Brain microvascular endothelial cell (primary cell): ENCODE measurements at regions not wholly inside any gene's neighbourhood (a gene's known extent, or its start where the extent isn't known, plus 50 kb on each side); places are given as distances from the start of the nearest gene placed in this dataset.

Experiments used
- DNase-seq: peaks from one replicate; pipeline ENCODE4 v3.0.0-alpha.2; 2020
- H3K27ac ChIP-seq: fragments of 250-450 bp; sonication (Bioruptor Pico); 2 replicates; pipeline ENCODE4 v1.5.1; 2020; ENCODE audit warnings: mild to moderate bottlenecking, moderate library complexity
- H3K27me3 ChIP-seq: fragments of 250-450 bp; sonication (Bioruptor Pico); replicated peaks from 2 replicates; pipeline ENCODE4 v1.5.1; 2020; ENCODE audit warnings: mild to moderate bottlenecking
- H3K36me3 ChIP-seq: fragments of 250-450 bp; sonication (Bioruptor Pico); replicated peaks from 2 replicates; pipeline ENCODE4 v1.5.1; 2020; ENCODE audit warnings: mild to moderate bottlenecking
- H3K4me3 ChIP-seq: 2 replicates; pipeline ENCODE4 v1.5.1; 2011; ENCODE audit warnings: low read depth, mild to moderate bottlenecking, control low read depth, low read length, moderate library complexity
- CTCF ChIP-seq: IDR thresholded peaks from 2 replicates; pipeline ENCODE4 v1.5.1; 2011; ENCODE audit warnings: low read depth, mild to moderate bottlenecking, moderate library complexity, low read length, control low read depth, inconsistent platforms; ENCODE audit errors: missing control alignments
- in situ Hi-C: cut with HindIII; loops from 2 replicates; pipeline ENCODE4 v1.10.0; 2017; ENCODE audit warnings: low sequenced_read_pairs, low pct_ligation_motif_present

- Histone ChIP-seq H3K27me3 (no peaks in the 10 kb centered on the region), H3K27ac (no peak overlapping the region), H3K4me3 (no peak overlapping the region), H3K36me3 (no peaks in the 10 kb centered on the region)
- TF ChIP-seq CTCF: no peak
- in situ Hi-C loops: no loop called here
- DNase-seq: peak; percentile 35
Observed at GRCh38 chr6:105805501-105806023, 280.6 kb upstream of the PRDM1 start.

- no peak for TF ChIP-seq CTCF
- peak; percentile 22 for DNase-seq
- in situ Hi-C loops: no loop called here
- H3K36me3 ChIP-seq: no peaks in the 10 kb centered on the region
- no peak overlapping the region for H3K4me3 ChIP-seq
- H3K27me3 ChIP-seq: no peaks in the 10 kb centered on the region
- peak overlapping the region; percentile 29 for H3K27ac ChIP-seq
Observed at GRCh38 chr6:105804424-105804823, 281.7 kb upstream of the PRDM1 start.

- TF ChIP-seq CTCF: no peak
- in situ Hi-C loops: no loop called here
- Histone ChIP-seq H3K4me3 (no peak overlapping the region), H3K36me3 (no peaks in the 10 kb centered on the region), H3K27ac (no peak overlapping the region), H3K27me3 (no peaks in the 10 kb centered on the region)
- no peak for DNase-seq
Observed at GRCh38 chr6:105804000-105804399, 282.1 kb upstream of the PRDM1 start.

GRCh38 chr6:105803442-105803841 lies 282.7 kb upstream of the PRDM1 start:
- TF ChIP-seq CTCF: no peak
- Histone ChIP-seq H3K4me3 (no peak overlapping the region), H3K27me3 (no peaks in the 10 kb centered on the region), H3K36me3 (no peaks in the 10 kb centered on the region), H3K27ac (peak overlapping the region; percentile 15)
- in situ Hi-C loops: no loop called here
- peak; percentile 10 for DNase-seq

GRCh38 chr6:105802703-105803102 lies 283.4 kb upstream of the PRDM1 start:
- no peak overlapping the region for H3K27ac ChIP-seq
- no peaks in the 10 kb centered on the region for H3K36me3 ChIP-seq
- in situ Hi-C loops: no loop called here
- H3K27me3 ChIP-seq: no peaks in the 10 kb centered on the region
- no peak for TF ChIP-seq CTCF
- no peak overlapping the region for H3K4me3 ChIP-seq
- DNase-seq: no peak

- no peak overlapping the region for H3K4me3 ChIP-seq
- H3K27me3 ChIP-seq: no peaks in the 10 kb centered on the region
- no peaks in the 10 kb centered on the region for H3K36me3 ChIP-seq
- no peak overlapping the region for H3K27ac ChIP-seq
- in situ Hi-C loops: no loop called here
- no peak for DNase-seq
- no peak for TF ChIP-seq CTCF
Observed at GRCh38 chr6:105800871-105801270, 285.3 kb upstream of the PRDM1 start.
